H1 (cell line): ENCODE measurements at regions not wholly inside any gene's neighbourhood (a gene's known extent, or its start where the extent isn't known, plus 50 kb on each side); places are given as distances from the start of the nearest gene placed in this dataset.

ENCODE experiments used
- CTCF ChIA-PET: fragments of 300-600 bp; sonication (Branson Sonifier 250); formaldehyde crosslinking; loops from one replicate; lab custom pipeline; 2021; ENCODE audit not compliant: partially characterized antibody; lab: Charles Lee
- POLR2A ChIA-PET: fragments of 300-600 bp; sonication (Branson Sonifier 250); formaldehyde crosslinking; loops from one replicate; lab custom pipeline; 2021; ENCODE audit warnings: inconsistent platforms; ENCODE audit not compliant: partially characterized antibody; lab: Charles Lee
- DNase-seq, 2 experiments: peaks; one replicate each; pipeline versions ENCODE4 v3.0.0 to v3.0.0-alpha.2; 2010 to 2022; ENCODE audit warnings: low spot score in 2 of 2, low read depth in 1 of 2, mixed read lengths in 1 of 2
- FAIRE-seq: peaks from 2 replicates; lab custom pipeline; 2011; peaks lifted over from hg19 to GRCh38; lab: Jason Lieb, UNC
- H2AFZ ChIP-seq: 2 replicates; pipeline ENCODE4 v1.8.1; 2012; ENCODE audit warnings: low read length, inconsistent platforms
- H2AK5ac ChIP-seq: 2 replicates; pipeline ENCODE4 v1.6.1; 2013; ENCODE audit warnings: low read depth, low read length
- H2BK120ac ChIP-seq: replicated peaks from 2 replicates; pipeline ENCODE3; 2013; ENCODE audit warnings: low read depth, low read length, inconsistent platforms
- H2BK12ac ChIP-seq: 2 replicates; pipeline ENCODE4 v1.6.1; 2013; ENCODE audit warnings: low read depth, low read length
- H2BK15ac ChIP-seq: 2 replicates; pipeline ENCODE4 v1.6.1; 2013; ENCODE audit warnings: low read length
- H2BK20ac ChIP-seq: 2 replicates; pipeline ENCODE4 v1.6.1; 2013; ENCODE audit warnings: low read length
- H2BK5ac ChIP-seq: 2 replicates; pipeline ENCODE4 v1.6.1; 2013; ENCODE audit warnings: low read depth, low read length
- H3K14ac ChIP-seq: 2 replicates; pipeline ENCODE4 v1.6.1; 2013; ENCODE audit warnings: inconsistent platforms; ENCODE audit not compliant: insufficient read length
- H3K18ac ChIP-seq: 2 replicates; pipeline ENCODE4 v1.6.1; 2013; ENCODE audit warnings: low read length; ENCODE audit errors: extremely low read depth
- H3K23ac ChIP-seq: 2 replicates; pipeline ENCODE4 v1.6.1; 2013; ENCODE audit warnings: inconsistent platforms; ENCODE audit not compliant: insufficient read length
- H3K23me2 ChIP-seq: 2 replicates; pipeline ENCODE4 v1.6.1; 2013; ENCODE audit warnings: low read depth, low read length
- H3K27ac ChIP-seq: 2 replicates; pipeline ENCODE4 v1.6.1; 2011; ENCODE audit warnings: low read depth, low read length, inconsistent platforms
- H3K27me3 ChIP-seq, 4 experiments: replicated peaks in 1 of 4; 1 replicate in 1 of 4; 2 replicates in 3 of 4; pipeline versions ENCODE4 v1.6.1 to v1.8.1; 2011 to 2013; ENCODE audit warnings: low read length in 3 of 4, mild to moderate bottlenecking in 3 of 4, inconsistent platforms in 2 of 4, mixed read lengths in 2 of 4, moderate library complexity in 1 of 4; ENCODE audit not compliant: control insufficient read depth in 3 of 4, insufficient read depth in 3 of 4; ENCODE audit errors: extremely low read depth in 1 of 4
- H3K36me3 ChIP-seq, 4 experiments: 2 replicates each; pipeline versions ENCODE4 v1.6.1 to v1.8.1; 2011 to 2013; ENCODE audit warnings: mild to moderate bottlenecking in 4 of 4, low read length in 3 of 4, moderate library complexity in 2 of 4, control low read depth in 1 of 4, inconsistent platforms in 1 of 4; ENCODE audit not compliant: insufficient read depth in 4 of 4, control insufficient read depth in 2 of 4
- H3K4ac ChIP-seq: replicated peaks from 2 replicates; pipeline ENCODE3; 2013; ENCODE audit warnings: low read length, low read depth, mixed read lengths, inconsistent platforms; ENCODE audit not compliant: insufficient read length
- H3K4me1 ChIP-seq, 4 experiments: replicated peaks in 1 of 4; 1 replicate in 1 of 4; 2 replicates in 3 of 4; pipeline versions ENCODE4 v1.6.1 to v1.8.1; 2011 to 2013; ENCODE audit warnings: low read length in 3 of 4, inconsistent platforms in 2 of 4, mixed read lengths in 1 of 4; ENCODE audit not compliant: insufficient read depth in 4 of 4, control insufficient read depth in 3 of 4
- H3K4me2 ChIP-seq, 2 experiments: 2 replicates each; pipeline versions ENCODE4 v1.6.1 to v1.8.1; 2011 to 2013; ENCODE audit warnings: low read depth in 2 of 2, low read length in 2 of 2, control low read depth in 1 of 2, inconsistent platforms in 1 of 2, mild to moderate bottlenecking in 1 of 2; ENCODE audit not compliant: insufficient read depth in 1 of 2
- H3K4me3 ChIP-seq, 4 experiments: fragments of 200-600, 300-600 bp in 1 of 4; sonication (generic), shearing (Covaris generic), sonication (Bioruptor Twin) in 1 of 4; 2 replicates each; pipeline versions ENCODE4 v1.5.1 to v1.8.1; 2011 to 2016; ENCODE audit warnings: low read length in 4 of 4, low read depth in 3 of 4, control low read depth in 2 of 4, inconsistent platforms in 2 of 4, mild to moderate bottlenecking in 2 of 4, mixed read lengths in 1 of 4, moderate library complexity in 1 of 4; ENCODE audit not compliant: insufficient read depth in 2 of 4; ENCODE audit errors: extremely low read depth in 1 of 4
- H3K56ac ChIP-seq: replicated peaks from 2 replicates; pipeline ENCODE3; 2013; ENCODE audit warnings: low read depth, mild to moderate bottlenecking, mixed read lengths, low read length, inconsistent platforms; ENCODE audit not compliant: insufficient read length
- H3K79me1 ChIP-seq: 2 replicates; pipeline ENCODE4 v1.6.1; 2013; ENCODE audit warnings: low read depth, low read length, control low read depth
- H3K79me2 ChIP-seq, 2 experiments: 2 replicates each; pipeline versions ENCODE4 v1.6.1 to v1.8.1; 2012 to 2013; ENCODE audit warnings: low read length in 2 of 2, mild to moderate bottlenecking in 2 of 2, inconsistent platforms in 1 of 2; ENCODE audit not compliant: insufficient read depth in 2 of 2, control insufficient read depth in 1 of 2
- H3K9ac ChIP-seq, 4 experiments: replicated peaks in 1 of 4; 1 replicate in 1 of 4; 2 replicates in 3 of 4; pipeline versions ENCODE4 v1.6.1 to v1.8.1; 2011 to 2013; ENCODE audit warnings: low read depth in 3 of 4, low read length in 3 of 4, control low read depth in 2 of 4, mild to moderate bottlenecking in 2 of 4, moderate library complexity in 2 of 4, inconsistent platforms in 1 of 4; ENCODE audit errors: extremely low read depth in 1 of 4
- H3K9me3 ChIP-seq, 2 experiments: 2 replicates each; pipeline versions ENCODE4 v1.6.1 to v1.8.1; 2012 to 2013; ENCODE audit warnings: mild to moderate bottlenecking in 2 of 2, moderate library complexity in 2 of 2, control low read depth in 1 of 2, inconsistent platforms in 1 of 2, low read depth in 1 of 2, low read length in 1 of 2, mixed read lengths in 1 of 2; ENCODE audit not compliant: insufficient read depth in 2 of 2
- H4K20me1 ChIP-seq, 2 experiments: replicated peaks in 1 of 2; 2 replicates each; pipeline versions ENCODE3 to v1.8.1; 2011 to 2013; ENCODE audit warnings: inconsistent platforms in 2 of 2, low read length in 2 of 2, mild to moderate bottlenecking in 1 of 2; ENCODE audit not compliant: insufficient read depth in 2 of 2, control insufficient read depth in 1 of 2
- H4K5ac ChIP-seq: 2 replicates; pipeline ENCODE4 v1.6.1; 2013; ENCODE audit warnings: low read length, low read depth, mixed read lengths, inconsistent platforms; ENCODE audit not compliant: insufficient read length
- H4K8ac ChIP-seq: 2 replicates; pipeline ENCODE4 v1.8.0; 2013; ENCODE audit warnings: mild to moderate bottlenecking, moderate library complexity, low read length, inconsistent platforms; ENCODE audit not compliant: insufficient read depth; ENCODE audit errors: extremely low read depth
- H4K91ac ChIP-seq: replicated peaks from 2 replicates; pipeline ENCODE3; 2013; ENCODE audit warnings: low read length, mixed read lengths, inconsistent platforms; ENCODE audit not compliant: insufficient read length
- KDM4A ChIP-seq: IDR thresholded peaks from one replicate; pipeline ENCODE4 v1.7.1; 2012; ENCODE audit warnings: low read depth, mild to moderate bottlenecking, moderate library complexity, low read length, inconsistent platforms; ENCODE audit not compliant: severe bottlenecking
- SUZ12 ChIP-seq: fragments of 200-600 bp; sonication (generic); IDR thresholded peaks from 2 replicates; pipeline ENCODE4 v1.6.1; 2012; ENCODE audit warnings: mild to moderate bottlenecking, inconsistent platforms, low read length, moderate library complexity, mixed read lengths
- WGBS, 2 experiments: shearing (Covaris generic) in 1 of 2; methylation state at CpG; one replicate each; pipeline versions ENCODE4 v1.1.6 to v1.1.7; 2013 to 2015; ENCODE audit warnings: low lambda C conversion rate in 2 of 2, mixed read lengths in 2 of 2, inconsistent platforms in 1 of 2, low coverage in 1 of 2, missing lambda C conversion rate in 1 of 2; ENCODE audit not compliant: insufficient replicate concordance in 2 of 2, insufficient coverage in 1 of 2, insufficient read length in 1 of 2; ENCODE audit errors: extremely low coverage in 1 of 2, missing lambda C conversion rate in 1 of 2; 5-methylcytosine and 5-hydroxymethylcytosine counted together

DNA sequence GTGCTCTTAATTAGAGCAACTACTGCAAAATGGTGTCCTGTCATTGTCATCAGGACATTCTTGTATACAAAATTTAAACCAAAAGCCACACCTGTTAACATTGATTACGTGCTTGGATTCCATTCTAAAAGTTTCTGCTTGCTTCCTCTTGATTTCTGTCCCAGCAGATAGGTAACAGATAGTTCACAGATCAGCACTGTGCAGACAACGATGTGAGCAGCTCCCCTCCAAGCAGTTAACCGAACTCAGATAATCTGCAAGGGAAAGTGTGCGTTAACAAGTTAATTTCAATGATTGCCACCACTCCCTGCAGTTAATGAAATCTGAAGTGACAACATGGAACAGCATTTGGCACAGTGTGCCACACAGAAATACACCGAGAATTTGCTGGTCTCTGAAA is 54.4 kb upstream of the RELL1 start:
- H3K9me3 ChIP-seq, result no peaks in the 10 kb centered on the region
- no peak overlapping the region for H2AK5ac ChIP-seq
- no peak overlapping the region for H2AFZ ChIP-seq
- H2BK20ac ChIP-seq, result no peak overlapping the region
- no peak overlapping the region for H4K5ac ChIP-seq
- no peaks in the 10 kb centered on the region for H3K23me2 ChIP-seq
- no peak overlapping the region for H3K9ac ChIP-seq
- no peak overlapping the region for H2BK5ac ChIP-seq
- ChIA-PET POLR2A (no interaction called here), CTCF (no interaction called here)
- H2BK15ac ChIP-seq, result no peak overlapping the region
- TF ChIP-seq SUZ12, result no peak
- no peak for TF ChIP-seq KDM4A
- no peak overlapping the region for H3K14ac ChIP-seq
- H3K23ac ChIP-seq, result no peak overlapping the region
- H3K4me3 ChIP-seq, result no peak overlapping the region
- no peak overlapping the region for H2BK12ac ChIP-seq
- H3K79me2 ChIP-seq, result no peaks in the 10 kb centered on the region
- no peaks in the 10 kb centered on the region for H3K27me3 ChIP-seq
- DNase-seq (no peak), FAIRE-seq (no peak)
- H3K79me1 ChIP-seq, result no peaks in the 10 kb centered on the region
- no peaks in the 10 kb centered on the region for H3K4me1 ChIP-seq
- H3K56ac ChIP-seq, result no peak overlapping the region
- H4K91ac ChIP-seq, result no peak overlapping the region
- H3K18ac ChIP-seq, result no peak overlapping the region
- no peak overlapping the region for H4K8ac ChIP-seq
- no peak overlapping the region for H3K4ac ChIP-seq
- H3K36me3 ChIP-seq, result no peaks in the 10 kb centered on the region
- no peak overlapping the region for H3K4me2 ChIP-seq
- WGBS, 2 experiments, result 74% methylated on average over 5 of the region's 5 CpGs; no CpG with 5 or more reads in 1 of the 2 experiments
- no peak overlapping the region for H3K27ac ChIP-seq
- no peak overlapping the region for H2BK120ac ChIP-seq
- no peaks in the 10 kb centered on the region for H4K20me1 ChIP-seq
